MCF 10A (cell line): ENCODE measurements at regions not wholly inside any gene's neighbourhood (a gene's known extent, or its start where the extent isn't known, plus 50 kb on each side); places are given as distances from the start of the nearest gene placed in this dataset.

Experiments used
- BruUV-seq: library from RNA; stranded (reverse); fragments of 400-500 nt; replicated peaks from 2 replicates; lab custom pipeline; 2021; lab: Mats Ljungman, UMichigan
- CTCF ChIA-PET: fragments of 300-600 bp; sonication (Branson Sonifier 250); formaldehyde crosslinking; extraction: SDS; loops from one replicate; lab custom pipeline; 2021; ENCODE audit warnings: antibody characterized with exemption, inconsistent platforms; lab: Yijun Ruan, JAX
- POLR2A ChIA-PET: fragments of 300-600, 350-650 bp; sonication (Branson Sonifier 250); formaldehyde crosslinking; extraction: SDS; loops from one replicate; lab custom pipeline; 2020; ENCODE audit warnings: antibody characterized with exemption, inconsistent platforms; lab: Yijun Ruan, JAX
- DNase-seq: peaks from one replicate; pipeline ENCODE4 v3.0.0-alpha.2; 2018; ENCODE audit not compliant: unreplicated experiment
- H3K27ac Mint-ChIP-seq: one replicate; pipeline ENCODE4 v1.8.0; 2022; ENCODE audit warnings: mild to moderate bottlenecking, low read depth, mixed read lengths; ENCODE audit not compliant: unreplicated experiment
- H3K27me3 Mint-ChIP-seq: one replicate; pipeline ENCODE4 v1.8.0; 2022; ENCODE audit warnings: mixed read lengths; ENCODE audit not compliant: insufficient read depth, unreplicated experiment
- H3K36me3 Mint-ChIP-seq: one replicate; pipeline ENCODE4 v1.8.0; 2022; ENCODE audit warnings: mild to moderate bottlenecking, moderate library complexity, mixed read lengths; ENCODE audit not compliant: insufficient read depth, unreplicated experiment
- H3K4me1 Mint-ChIP-seq: one replicate; pipeline ENCODE4 v1.8.0; 2022; ENCODE audit warnings: mixed read lengths; ENCODE audit not compliant: insufficient read depth, unreplicated experiment
- H3K4me3 Mint-ChIP-seq: one replicate; pipeline ENCODE4 v1.8.0; 2022; ENCODE audit warnings: mild to moderate bottlenecking, moderate library complexity, mixed read lengths; ENCODE audit not compliant: unreplicated experiment
- H3K9me3 Mint-ChIP-seq: one replicate; pipeline ENCODE4 v1.8.0; 2022; ENCODE audit warnings: mixed read lengths; ENCODE audit not compliant: unreplicated experiment
- intact Hi-C: fragments of 100-400 bp; cut with micrococcal nuclease; formaldehyde crosslinking; loops from 2 replicates; pipeline ENCODE4 v1.14.1; 2022
- TF ChIP-seq, protein P1 (sequence below): fragments of 200-600 bp; IDR thresholded peaks from one replicate; pipeline ENCODE4 v1.8.0; 2022; ENCODE audit warnings: antibody characterized with exemption, mild to moderate bottlenecking; ENCODE audit not compliant: unreplicated experiment

DNA sequence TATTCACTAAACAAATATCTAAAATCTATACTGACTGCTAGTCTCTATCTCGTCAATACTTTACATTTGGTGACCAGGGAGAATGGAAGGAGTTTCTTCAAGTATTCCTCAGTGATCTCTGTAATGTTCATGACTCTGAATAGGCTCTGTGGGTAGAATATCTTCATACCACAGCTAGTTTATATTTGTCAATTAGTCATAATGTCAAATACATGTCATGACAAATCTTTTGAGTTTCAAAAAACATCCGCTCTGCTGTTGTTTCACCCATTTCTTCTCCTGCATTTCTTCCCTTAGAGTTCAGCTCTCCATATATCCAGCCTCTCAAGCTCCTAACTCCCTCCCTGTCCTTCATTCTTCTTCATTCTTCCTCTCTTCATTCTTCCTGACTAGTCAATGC is 206.5 kb upstream of the FANCL start:
- POLR2A ChIA-PET, result interaction anchor here (0.6 to 1.6 kb wide), 5 partner anchors 112 to 545 kb away, joined by 3 to 5 read pairs (median 3); no protein-coding TSS in a partner anchor
- Mint-ChIP-seq H3K27ac (peak overlapping the region; percentile 17), H3K36me3 (peaks cover 6% of the 10 kb centered on the region), H3K27me3 (no peaks in the 10 kb centered on the region), H3K9me3 (no peaks in the 10 kb centered on the region), H3K4me1 (peaks cover 14% of the 10 kb centered on the region), H3K4me3 (no peak overlapping the region)
- no TSS peak for BruUV-seq
- CTCF ChIA-PET, result interaction anchor here (0.6 to 4.1 kb wide), 42 partner anchors 9 to 1435 kb away, joined by 3 to 16 read pairs (median 4); no protein-coding TSS in a partner anchor
- TF ChIP-seq, protein P1, sequence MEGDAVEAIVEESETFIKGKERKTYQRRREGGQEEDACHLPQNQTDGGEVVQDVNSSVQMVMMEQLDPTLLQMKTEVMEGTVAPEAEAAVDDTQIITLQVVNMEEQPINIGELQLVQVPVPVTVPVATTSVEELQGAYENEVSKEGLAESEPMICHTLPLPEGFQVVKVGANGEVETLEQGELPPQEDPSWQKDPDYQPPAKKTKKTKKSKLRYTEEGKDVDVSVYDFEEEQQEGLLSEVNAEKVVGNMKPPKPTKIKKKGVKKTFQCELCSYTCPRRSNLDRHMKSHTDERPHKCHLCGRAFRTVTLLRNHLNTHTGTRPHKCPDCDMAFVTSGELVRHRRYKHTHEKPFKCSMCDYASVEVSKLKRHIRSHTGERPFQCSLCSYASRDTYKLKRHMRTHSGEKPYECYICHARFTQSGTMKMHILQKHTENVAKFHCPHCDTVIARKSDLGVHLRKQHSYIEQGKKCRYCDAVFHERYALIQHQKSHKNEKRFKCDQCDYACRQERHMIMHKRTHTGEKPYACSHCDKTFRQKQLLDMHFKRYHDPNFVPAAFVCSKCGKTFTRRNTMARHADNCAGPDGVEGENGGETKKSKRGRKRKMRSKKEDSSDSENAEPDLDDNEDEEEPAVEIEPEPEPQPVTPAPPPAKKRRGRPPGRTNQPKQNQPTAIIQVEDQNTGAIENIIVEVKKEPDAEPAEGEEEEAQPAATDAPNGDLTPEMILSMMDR, result no peak
- DNase-seq, result no peak
- intact Hi-C loops, result loop anchor here (5.0 to 10.0 kb wide), 3 partner anchors 243 to 400 kb away; partner anchors contain the start of gene VRK2

DNA sequence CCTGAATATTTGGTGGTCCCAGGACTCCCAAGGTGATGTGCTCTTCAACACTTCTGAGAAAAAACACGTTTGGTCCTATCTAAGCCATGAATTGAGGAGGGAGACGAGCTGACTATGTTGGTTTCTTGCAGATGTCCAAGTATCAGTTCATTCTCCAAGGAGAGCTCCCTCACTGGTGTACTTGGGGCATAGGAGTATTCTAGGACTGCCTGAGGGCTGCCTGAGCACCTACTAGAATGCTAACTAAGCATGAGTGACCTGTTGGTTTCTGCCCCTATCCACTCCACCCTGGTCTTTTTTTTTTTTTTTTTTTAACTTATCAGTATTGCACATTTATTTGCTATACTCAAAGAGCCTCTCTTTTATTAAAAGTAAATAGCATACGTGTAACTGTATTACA is 200.5 kb upstream of the FANCL start:
- intact Hi-C loops, result loop anchor here (10.0 kb wide), 1 partner anchor 237 kb away; no protein-coding TSS in a partner anchor
- Mint-ChIP-seq H3K9me3 (no peaks in the 10 kb centered on the region), H3K4me3 (no peak overlapping the region), H3K4me1 (peaks cover 4% of the 10 kb centered on the region), H3K27ac (no peak overlapping the region), H3K27me3 (no peaks in the 10 kb centered on the region), H3K36me3 (no peaks in the 10 kb centered on the region)
- no peak for DNase-seq
- ChIA-PET POLR2A (no interaction called here), CTCF (interaction anchor here (0.7 to 2.3 kb wide), 2 partner anchors 190 to 536 kb away, joined by 5 to 8 read pairs; no protein-coding TSS in a partner anchor)
- TF ChIP-seq, protein P1, result no peak
- no TSS peak for BruUV-seq

DNA sequence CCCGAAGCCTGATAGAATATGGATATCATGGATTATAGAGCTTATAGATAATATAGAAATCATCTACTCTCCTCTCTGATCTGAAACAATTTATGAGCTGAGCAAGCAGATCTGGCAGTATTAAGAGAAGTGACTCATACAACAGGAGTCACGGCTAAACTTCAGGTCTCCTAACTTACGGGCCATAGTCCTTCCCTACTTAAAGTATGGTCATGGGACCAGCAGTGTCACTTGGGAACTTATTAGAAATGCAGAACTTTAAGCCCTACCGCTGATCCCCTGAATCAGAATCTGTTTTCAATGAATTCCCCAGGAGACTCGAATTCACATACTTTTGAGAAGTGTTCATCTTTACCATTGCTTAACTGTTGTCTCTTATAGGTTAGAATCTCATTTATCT is 195.7 kb upstream of the FANCL start:
- H3K27ac Mint-ChIP-seq, result no peak overlapping the region
- DNase-seq, result peak; percentile 41
- no TSS peak for BruUV-seq
- H3K27me3 Mint-ChIP-seq, result no peaks in the 10 kb centered on the region
- H3K4me3 Mint-ChIP-seq, result no peak overlapping the region
- peaks cover 7% of the 10 kb centered on the region for H3K4me1 Mint-ChIP-seq
- POLR2A ChIA-PET, result no interaction called here
- intact Hi-C loops, result no loop called here
- TF ChIP-seq, protein P1, result no peak
- no peaks in the 10 kb centered on the region for H3K36me3 Mint-ChIP-seq
- H3K9me3 Mint-ChIP-seq, result no peaks in the 10 kb centered on the region
- CTCF ChIA-PET, result interaction anchor here (0.7 to 2.9 kb wide), 3 partner anchors 11 to 716 kb away, joined by 3 to 15 read pairs (median 3); no protein-coding TSS in a partner anchor

DNA sequence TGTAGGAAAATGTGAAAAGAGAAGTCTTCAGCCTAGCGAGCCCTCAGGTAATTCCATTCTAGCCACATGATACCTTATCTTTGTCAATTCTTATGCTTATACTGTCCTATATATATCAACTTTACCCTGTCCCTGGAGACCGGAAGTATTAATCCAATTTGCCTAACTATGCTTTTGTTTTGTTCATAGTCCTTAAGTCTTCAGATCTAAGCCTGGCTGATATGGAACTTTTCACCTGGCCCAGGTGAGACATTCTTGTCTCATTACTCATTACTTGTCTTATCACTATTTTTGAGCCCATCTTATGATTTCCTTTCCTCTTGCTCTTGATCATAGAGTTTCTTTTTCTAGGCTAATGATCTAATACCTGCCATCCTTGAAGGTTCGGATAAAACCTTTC is 194.1 kb upstream of the FANCL start:
- no peak for DNase-seq
- no TSS peak for BruUV-seq
- Mint-ChIP-seq H3K27ac (no peak overlapping the region), H3K27me3 (no peaks in the 10 kb centered on the region), H3K36me3 (no peaks in the 10 kb centered on the region), H3K4me1 (peaks cover 7% of the 10 kb centered on the region), H3K9me3 (no peaks in the 10 kb centered on the region), H3K4me3 (no peak overlapping the region)
- TF ChIP-seq, protein P1, result no peak
- intact Hi-C loops, result no loop called here
- ChIA-PET POLR2A (interaction anchor here (0.8 to 1.1 kb wide), 3 partner anchors 9 to 10 kb away, joined by 3 read pairs; no protein-coding TSS in a partner anchor), CTCF (interaction anchor here (1.1 kb wide), 1 partner anchor 14 kb away, joined by 3 read pairs; no protein-coding TSS in a partner anchor)
